GM19395 (cell line): ENCODE measurements at regions not wholly inside any gene's neighbourhood (a gene's known extent, or its start where the extent isn't known, plus 50 kb on each side); places are given as distances from the start of the nearest gene placed in this dataset.
"Not testable (repeated sequence)": the region's sequence is repeated elsewhere in the genome, so short reads cannot be mapped to it uniquely, and the experiment has no call there.

ENCODE experiments used
- ATAC-seq: cut with Tn5 transposase; IDR thresholded peaks from one replicate; pipeline ENCODE4 v1.9.1; 2021; ENCODE audit warnings: mild to moderate bottlenecking, moderate library complexity; ENCODE audit not compliant: unreplicated experiment

DNA sequence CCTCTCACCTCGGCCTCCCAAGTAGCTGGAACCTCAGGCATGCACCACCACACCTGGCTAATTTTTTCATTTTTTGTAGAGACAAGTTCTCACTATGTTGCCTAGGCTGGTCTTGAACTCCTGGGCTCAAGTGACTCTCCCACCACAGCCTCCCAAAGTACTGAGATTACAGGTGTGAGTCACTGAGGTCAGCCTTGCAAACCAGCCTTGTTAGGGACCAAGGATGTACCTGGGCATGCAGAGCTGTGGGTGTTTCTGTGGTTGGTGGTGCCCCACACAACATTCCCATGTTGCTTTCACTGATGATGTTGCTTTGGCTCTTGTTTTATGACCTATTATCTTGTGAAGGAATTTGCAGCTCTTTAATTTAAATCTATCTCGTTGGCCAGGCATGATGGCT lies 54.8 kb downstream of the OTUD1 start:
- ATAC-seq = no peak

DNA sequence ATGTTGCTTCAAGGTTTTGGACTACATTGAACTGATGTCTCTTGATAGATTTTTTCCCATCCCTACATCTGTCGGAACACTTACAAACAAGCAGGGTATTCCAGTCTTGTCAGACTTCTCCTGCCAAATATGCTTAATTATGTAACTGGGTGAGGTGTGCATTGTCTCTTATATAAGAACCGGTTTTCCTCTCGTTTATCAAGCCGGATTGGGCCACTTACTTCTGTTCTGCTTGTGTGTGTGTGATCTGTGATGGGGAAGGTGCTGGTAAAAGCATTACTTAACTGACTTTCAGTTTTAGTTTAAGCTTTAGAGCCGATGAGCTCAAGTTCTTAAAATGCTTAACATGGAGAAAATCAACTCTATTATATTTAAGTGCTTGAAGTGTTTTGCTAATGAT lies 57.9 kb downstream of the OTUD1 start:
- ATAC-seq = no peak

DNA sequence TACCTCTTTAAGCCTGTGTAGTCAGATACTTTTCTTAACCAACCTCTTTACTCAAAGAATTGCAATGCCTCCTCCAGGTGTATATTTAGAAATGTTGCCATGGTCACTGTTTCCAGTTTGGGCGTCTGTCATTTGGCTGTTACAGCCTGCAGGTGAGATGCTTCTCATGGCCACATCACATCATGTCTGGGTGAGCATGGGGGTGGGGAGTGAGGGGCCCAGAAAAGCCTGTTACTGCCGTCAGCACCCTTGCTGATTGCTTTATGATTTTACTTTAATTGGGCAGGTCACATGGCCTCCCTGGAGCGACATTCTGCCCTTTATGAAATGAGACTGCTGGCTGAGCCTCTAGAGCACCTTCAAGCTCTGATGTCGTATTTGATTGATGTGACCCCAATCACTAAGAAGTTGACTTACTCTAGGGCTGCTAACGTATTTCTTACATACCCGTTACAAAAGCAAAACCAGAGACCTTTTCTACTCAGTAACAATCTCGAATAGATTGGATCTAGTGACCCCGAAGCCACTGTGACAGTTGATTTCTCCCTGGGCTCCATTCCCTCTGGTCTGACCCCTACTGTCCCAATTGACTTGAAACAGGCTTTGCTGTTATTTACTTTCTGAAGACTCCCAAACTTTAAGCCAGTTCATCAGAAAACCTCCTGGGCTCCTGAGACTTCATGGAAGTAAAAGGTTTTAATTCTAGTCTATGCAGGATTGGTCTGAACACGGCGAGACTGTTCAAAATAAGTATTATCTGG lies 60.7 kb downstream of the OTUD1 start:
- ATAC-seq = no peak

DNA sequence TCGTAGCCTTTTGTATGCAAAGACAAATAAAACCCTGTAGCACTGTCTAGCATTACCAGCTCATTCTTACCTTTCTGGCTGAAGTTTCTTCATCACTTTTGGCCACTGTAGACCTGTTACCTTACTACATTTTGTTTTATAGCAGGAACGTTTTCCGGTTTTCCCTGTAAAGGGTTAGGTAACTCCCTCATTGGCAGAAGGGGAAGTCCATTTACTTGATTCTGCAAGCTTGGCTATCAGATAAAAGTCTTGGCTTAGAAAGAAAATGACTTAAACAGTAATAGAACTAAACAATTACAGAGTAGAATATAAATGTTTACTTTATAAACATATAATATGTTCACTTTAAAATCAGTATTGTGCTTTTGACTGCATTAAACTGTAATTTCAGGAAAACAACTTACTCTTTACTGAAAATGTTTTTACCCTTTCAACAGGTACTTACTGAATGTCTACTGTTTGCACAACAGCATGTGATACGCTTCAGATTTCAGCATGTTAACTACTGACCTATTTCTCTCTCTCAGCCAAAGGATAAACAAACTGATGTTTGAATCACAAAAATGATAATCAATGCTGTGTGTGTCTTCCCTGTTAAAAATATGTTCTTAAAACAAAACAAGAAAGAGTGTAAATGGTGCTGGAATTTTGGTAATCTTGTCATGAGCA lies 67.1 kb downstream of the OTUD1 start:
- ATAC-seq = no peak

DNA sequence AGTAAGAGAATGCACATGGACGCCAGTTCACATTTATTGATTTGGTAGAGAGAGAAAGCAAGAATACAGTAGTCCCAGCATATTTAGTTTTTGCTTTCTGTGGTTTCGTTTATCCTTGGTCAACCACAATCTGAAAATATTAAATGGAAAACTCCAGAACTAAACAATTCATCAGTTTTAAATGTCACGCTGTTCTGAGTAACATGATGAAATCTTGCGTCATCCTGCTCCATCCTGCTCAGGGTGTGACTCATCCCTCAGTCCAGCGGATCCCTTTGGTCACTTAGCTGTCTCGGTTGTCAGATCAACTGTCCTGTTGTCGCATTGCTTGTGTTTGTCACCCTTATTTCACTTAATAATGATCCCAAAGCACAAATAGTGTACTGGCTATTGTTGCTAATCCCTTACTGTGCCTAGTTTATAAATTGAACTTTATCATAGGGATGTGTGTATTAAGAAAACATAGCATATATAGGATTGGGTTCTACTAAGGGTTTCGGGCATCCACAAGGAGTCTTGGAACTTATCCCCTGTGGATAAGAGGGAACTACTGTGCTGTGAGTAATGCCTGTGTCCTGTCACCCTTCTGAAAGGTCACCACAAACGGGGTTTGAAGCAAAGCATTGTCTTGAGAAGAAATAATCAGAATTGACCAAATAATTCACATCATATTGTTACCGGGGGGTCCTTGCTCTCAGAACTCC lies 73.6 kb downstream of the OTUD1 start:
- no peak for ATAC-seq

DNA sequence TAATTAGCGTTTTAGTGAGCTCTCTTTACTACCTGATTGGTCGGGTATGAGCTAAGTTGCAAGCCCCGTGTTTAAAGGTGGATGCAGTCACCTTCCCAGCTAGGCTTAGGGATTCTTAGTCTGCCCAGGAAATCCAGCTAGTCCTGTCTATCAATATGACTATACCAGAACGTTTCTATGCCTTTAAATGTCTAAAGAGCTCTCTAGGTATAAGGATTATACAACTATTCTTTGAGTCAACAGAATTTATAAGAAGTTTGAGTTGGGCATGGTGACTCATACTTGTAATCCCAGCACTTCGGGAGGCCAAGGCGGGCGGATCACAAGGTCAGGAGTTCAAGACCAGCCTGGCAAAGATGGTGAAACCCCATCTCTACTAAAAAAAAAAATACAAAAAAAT lies 74.7 kb downstream of the OTUD1 start:
- not testable (repeated sequence) for ATAC-seq

DNA sequence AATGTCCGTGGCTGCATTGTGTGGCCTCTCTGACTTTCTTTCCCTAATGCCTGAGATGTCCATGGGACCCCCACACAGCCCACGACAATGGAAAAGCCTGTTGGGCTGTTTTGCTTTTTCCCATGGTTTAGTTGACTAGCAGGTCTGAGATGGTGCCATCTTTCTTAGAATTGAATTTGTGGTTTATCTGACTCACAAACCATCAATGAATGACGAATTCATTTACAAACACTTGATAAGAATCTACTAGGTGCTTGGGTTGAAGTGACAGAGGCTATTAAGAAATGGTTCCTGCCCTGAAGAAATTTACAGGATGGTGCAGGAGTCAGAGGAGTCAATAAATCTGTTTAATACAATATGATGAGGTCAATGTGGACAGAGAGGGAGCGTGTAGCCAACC lies 75.4 kb downstream of the OTUD1 start:
- ATAC-seq = no peak

DNA sequence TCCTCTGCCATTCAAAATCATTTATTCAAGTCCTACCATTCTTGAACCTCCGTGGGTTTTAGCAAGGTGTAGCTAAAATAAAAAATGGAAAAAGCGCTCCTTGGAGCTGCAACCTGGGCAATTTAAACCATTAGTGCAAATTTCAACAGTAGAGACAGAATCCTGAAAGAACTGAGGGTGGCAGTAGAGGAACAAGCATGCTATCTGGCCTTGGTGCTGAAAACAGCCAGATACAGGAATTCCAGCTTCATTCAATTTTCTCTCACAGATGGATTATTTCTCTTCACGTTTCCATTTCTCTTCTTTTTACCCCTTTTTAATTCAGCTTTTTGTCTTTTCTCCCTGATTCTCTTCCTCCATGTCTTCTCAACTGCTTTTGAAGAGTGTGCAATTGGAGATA lies 77.7 kb downstream of the OTUD1 start:
- no peak for ATAC-seq

DNA sequence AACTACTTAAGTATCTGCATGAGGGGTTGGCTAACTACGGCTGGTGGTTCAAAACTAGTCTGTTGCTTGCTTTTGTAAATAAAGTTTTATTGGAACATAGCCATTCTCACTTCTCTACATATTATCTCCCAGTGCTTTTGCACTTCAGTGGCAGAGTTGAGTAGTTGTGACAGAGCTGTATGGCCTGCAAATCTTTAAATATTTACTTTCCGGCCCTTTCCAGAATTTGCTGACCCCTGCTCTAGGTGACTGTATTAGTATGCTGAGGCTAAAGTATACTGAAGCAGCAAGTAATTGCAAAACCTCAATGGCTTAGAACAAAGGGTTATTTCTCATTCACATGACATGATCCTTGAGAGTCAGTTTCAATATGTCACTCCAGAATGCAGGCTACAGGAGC lies 78.3 kb downstream of the OTUD1 start:
- ATAC-seq = no peak

DNA sequence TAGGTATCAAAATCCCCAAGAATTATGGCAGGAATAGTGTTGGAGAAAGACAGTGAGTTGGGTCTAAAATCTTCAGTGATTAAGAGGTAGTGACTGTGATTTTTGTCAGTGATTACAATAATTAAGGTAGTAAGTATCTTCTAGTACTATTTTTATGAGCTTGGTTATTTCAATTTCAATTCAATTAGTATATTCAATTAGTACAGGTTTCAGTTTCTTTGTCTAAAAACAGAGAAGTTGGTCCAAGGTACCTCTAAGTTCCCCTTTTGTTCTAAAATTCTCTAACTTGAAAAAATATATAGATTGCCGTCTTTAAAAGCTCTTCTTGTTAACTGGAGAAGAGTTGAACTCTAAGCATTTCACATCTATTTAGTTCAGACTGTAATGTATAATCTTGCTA lies 82.9 kb downstream of the OTUD1 start:
- no peak for ATAC-seq

DNA sequence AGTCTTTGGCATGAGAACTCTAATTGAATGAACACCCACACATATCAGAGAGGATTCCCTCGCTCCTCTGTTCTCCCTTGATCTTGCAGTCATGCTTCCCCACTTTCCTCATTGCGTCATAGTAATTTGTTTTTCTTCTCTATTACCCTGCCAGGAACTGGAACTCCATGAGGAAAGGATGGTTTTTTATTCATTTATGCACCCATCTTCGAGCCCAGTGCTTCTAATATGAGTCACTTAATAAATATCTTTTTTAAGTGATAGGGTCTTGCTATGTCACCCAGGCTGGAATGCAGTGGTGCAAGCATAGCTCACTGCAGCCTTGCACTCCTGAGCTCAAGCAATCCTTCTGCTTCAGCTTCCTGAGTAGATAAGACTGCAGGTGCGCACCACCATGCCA lies 83.5 kb downstream of the OTUD1 start:
- no peak for ATAC-seq

DNA sequence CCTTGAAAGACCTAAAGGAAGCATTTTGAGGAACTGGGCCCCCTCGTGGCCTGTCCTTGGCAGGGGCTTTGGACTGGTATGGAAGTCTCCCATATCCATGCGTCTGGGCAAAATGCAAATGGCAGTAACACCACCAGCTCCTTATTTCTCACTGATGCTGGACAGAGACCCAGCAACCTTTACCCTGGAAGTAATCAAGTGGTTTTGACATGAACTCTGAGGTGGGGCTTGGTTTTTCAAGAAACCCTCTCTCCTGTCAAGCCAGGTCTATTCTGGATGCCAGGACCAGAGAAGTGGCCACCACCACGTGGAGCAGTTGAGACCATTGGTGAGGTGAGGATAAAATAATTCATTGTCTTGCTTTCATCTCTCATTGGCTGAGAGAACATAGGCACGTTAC lies 84.4 kb downstream of the OTUD1 start:
- no peak for ATAC-seq

DNA sequence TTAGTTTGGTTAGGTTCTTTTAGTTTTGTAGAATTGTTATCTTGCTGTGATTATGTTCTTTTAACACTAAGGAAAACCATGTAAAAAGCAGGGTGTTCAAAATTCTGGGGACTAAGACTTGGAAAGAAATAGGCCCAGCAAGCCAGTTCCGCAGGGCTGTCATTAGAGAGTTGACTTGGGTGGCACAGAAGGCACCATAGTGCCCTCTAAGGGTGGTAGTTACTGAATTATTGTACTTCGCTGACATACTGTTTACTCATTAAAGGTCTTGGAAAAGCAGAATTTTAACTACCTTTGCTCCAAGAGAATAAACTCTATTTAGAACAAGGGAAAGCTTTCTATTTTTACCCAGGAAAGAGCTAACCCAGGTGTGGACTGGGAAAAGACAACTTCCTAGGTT lies 86.5 kb downstream of the OTUD1 start:
- peak; percentile 55 for ATAC-seq

DNA sequence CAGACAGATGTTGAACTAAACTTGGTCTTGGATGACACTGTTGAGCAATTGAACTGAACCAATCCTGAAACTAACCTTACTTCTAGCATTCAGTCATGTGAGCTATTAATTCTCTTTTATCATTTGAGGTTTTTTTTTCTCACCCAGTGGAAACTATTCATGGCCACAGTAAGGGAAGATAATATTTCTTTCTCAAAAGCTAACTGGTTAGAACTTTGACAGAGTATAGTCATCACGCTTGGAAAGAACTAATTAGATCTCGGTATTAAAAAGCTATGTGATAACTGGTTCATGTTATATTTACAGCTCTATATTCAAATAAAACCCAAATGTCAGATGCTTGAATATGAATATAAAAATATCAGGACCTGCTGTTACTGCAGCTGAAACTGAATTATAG lies 89.5 kb downstream of the OTUD1 start:
- ATAC-seq = no peak

DNA sequence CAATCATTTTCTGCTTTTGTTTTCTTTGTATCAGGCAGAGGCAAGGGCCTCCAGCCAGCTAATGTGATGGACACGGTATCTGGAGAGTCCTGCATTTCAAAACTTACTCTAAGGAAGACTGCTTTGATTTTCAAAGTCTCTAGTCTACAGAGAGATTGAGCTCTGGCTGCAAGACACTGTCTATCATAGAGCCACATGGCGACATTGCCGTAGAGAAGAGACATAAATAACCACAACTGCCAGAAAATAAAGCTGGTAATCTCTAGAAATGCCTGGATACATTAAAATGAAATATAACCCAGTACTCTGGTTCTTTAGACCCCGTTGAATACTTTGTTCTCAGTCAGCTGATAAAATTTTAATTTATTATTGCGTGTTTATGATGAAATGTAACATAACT lies 90.8 kb downstream of the OTUD1 start:
- ATAC-seq = no peak

DNA sequence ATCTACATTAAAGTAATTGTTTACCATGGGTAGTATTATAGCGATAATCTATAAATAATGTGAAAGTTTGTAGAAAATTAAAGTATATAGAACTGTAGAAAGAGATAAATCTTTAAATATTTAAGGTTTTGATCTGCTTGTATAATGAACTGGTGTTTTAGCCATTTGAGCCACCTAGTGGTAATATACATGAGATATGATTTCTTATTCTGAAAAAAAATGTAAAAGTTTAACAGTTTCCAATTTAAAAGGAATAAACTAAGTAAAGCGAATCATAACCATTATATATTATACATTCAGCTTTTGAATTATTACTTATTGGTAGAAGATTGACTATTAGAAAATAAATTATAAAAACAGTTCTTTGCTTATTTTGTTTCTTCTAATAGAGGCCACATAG lies 91.2 kb downstream of the OTUD1 start:
- no peak for ATAC-seq

DNA sequence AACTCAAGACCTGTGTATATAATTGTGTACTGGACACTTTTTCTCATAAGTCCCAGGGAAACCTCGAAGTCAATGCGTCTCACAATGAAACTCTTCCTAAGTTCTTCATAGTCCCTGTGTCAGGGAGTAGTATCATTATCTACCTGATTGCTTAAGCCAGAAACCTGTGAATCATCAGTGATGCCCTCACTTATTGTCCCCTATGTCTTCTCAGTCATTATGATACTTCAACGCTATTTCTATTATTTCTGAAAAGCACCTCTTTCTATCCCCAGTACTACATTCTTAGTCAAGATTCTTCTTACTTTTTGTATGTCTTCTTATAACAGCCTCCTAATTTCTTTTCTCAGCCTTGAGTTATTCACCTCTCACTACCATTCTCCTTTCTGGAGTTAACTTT lies 94.3 kb downstream of the OTUD1 start:
- ATAC-seq = no peak

DNA sequence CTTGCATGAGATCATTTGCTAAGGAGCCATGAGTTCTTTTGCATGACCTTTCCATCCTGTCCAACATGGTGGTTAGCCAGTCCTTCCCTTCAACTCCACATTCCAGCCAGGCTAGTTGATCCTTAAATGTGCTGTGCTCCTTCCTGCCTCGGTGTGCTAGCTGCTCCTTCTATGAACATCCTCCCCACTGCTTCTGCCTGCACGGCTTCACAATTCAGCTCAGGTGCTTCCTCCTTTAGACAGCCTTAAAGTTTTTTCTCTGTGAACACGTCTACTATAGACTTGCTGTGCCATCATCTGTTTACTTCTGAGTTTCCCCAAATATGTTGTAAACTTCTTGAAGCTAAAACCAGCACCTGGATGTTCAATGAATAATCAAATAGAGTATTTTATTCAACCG lies 95.5 kb downstream of the OTUD1 start:
- ATAC-seq = no peak

DNA sequence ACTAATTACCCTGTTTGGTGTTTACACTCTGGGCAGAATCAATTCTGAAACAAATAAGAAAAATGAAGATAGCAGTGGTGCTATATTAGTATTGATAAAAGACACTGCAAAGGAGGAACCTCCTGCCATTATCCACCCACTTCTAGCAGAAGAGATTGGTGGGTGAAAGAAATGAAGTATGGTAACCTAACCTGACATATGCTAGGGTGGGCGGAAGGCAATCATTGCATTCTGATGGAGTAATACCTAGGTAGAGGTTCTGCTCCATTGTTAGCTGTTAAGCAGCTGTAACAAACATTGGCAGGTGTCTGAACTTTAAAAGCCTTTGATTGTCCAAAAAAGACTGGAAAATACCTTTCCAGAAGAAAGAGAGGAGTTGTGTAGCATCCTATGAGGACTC lies 95.9 kb downstream of the OTUD1 start:
- ATAC-seq = no peak

DNA sequence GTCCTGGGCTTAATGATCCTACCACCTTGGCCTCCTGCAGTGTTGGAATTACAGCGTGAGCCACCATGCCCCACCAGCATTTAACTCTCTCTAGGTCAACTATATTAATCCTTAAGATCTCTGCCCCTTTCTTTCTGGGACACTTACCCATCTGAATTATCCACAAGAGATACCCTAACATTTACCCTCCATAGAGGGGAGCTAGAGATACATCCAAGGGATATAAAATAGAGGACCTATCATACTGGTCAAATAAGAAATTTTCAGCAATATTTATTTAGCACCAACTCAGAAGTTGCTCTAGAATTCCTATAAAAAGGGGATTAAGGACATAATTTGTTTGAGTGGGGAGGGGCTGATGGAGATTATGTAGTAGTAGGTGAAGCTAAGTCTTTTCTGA lies 96.5 kb downstream of the OTUD1 start:
- no peak for ATAC-seq

DNA sequence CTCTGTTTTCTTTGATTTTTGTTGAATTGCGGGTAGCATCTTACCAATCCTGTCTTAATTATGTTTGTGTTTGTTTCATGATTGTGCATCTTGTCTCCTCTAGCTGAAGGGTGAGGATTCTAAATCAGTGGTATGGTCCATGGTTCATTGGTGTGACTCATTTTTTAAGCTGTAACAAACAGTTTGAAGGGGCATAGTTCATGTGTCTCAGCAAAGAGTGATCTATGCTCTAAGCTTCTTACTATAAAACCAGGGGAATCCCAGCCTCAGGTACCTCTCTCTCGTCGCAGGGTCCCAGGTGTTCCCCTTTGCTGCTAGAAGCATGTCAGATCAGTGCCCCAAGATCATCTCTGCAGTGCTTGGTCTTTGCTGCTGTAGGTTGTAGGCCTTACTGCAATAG lies 100.1 kb downstream of the OTUD1 start:
- no peak for ATAC-seq

DNA sequence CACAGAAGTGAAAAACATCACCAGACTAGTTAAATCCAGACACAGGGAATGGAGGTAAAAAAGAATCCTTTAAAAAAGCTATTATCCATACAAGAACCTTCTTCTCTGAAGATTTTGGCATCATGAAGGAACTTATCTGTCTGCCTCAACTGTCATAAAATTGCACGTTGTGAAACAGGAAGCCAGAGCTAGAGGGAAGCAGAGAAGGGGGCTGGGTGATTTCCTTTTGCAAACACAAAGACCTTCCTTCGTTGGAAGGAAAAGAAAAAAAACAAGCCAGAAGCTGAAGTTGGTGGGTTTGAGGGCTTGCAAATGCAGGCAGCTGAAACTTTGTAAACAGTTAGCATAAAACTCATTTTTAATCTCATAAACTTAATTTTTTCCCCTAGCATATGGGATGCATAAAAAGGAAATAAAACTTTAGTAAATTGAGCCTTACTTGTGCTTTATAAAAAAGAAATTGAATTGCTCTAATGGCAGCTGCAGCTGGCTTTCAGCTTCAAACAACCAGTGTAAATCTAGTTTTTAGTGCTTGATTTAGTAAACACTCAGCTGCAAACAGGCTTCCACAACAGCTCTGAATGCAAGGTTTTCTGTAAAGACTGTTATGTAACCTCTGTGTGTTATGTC lies 101.6 kb downstream of the OTUD1 start:
- ATAC-seq = no peak
